MM.1S (cell line): ENCODE measurements at regions not wholly inside any gene's neighbourhood (a gene's known extent, or its start where the extent isn't known, plus 50 kb on each side); places are given as distances from the start of the nearest gene placed in this dataset.

Experiments
- DNase-seq: peaks from one replicate; pipeline ENCODE4 v3.0.0-alpha.2; 2015
- H2AFZ ChIP-seq: fragments of 300-600 bp; sonication (generic); 2 replicates; pipeline ENCODE4 v1.6.0; 2016; ENCODE audit warnings: antibody characterized with exemption, low read length
- H3F3A ChIP-seq: fragments of 300-600 bp; sonication (generic); 2 replicates; pipeline ENCODE4 v1.6.1; 2016; ENCODE audit warnings: mild to moderate bottlenecking, antibody characterized with exemption, low read length, moderate library complexity, mixed read lengths; ENCODE audit not compliant: insufficient read depth
- H3K27ac ChIP-seq: fragments of 300-600 bp; sonication (generic); 2 replicates; pipeline ENCODE4 v1.5.1; 2016; ENCODE audit warnings: mild to moderate bottlenecking, low read length
- H3K27me3 ChIP-seq: fragments of 300-600 bp; sonication (generic); replicated peaks from 2 replicates; pipeline ENCODE4 v1.6.0; 2016; ENCODE audit warnings: low read length; ENCODE audit not compliant: insufficient read depth
- H3K36me3 ChIP-seq: fragments of 300-600 bp; sonication (generic); replicated peaks from 2 replicates; pipeline ENCODE4 v1.6.1; 2016; ENCODE audit warnings: mild to moderate bottlenecking, low read length, mixed read lengths; ENCODE audit not compliant: insufficient read depth
- H3K4me1 ChIP-seq: fragments of 300-600 bp; sonication (generic); 2 replicates; pipeline ENCODE4 v1.6.1; 2016; ENCODE audit warnings: low read length, mixed read lengths
- H3K4me2 ChIP-seq: fragments of 300-600 bp; sonication (generic); 2 replicates; pipeline ENCODE4 v1.6.0; 2016; ENCODE audit warnings: low read depth, low read length
- H3K4me3 ChIP-seq: fragments of 300-600 bp; sonication (generic); 2 replicates; pipeline ENCODE4 v1.5.1; 2016; ENCODE audit warnings: low read length, mixed read lengths
- H3K79me2 ChIP-seq: fragments of 300-600 bp; sonication (generic); 2 replicates; pipeline ENCODE4 v1.6.1; 2016; ENCODE audit warnings: mixed run types, low read length, mixed read lengths
- H3K9ac ChIP-seq: fragments of 300-600 bp; sonication (generic); 2 replicates; pipeline ENCODE4 v1.6.1; 2016; ENCODE audit warnings: low read length, mixed read lengths
- H3K9me2 ChIP-seq: fragments of 300-600 bp; sonication (generic); replicated peaks from 2 replicates; pipeline ENCODE4 v1.6.1; 2016; ENCODE audit warnings: mild to moderate bottlenecking, low read length, mixed read lengths; ENCODE audit not compliant: insufficient read depth
- H3K9me3 ChIP-seq: fragments of 300-600 bp; sonication (generic); replicated peaks from 2 replicates; pipeline ENCODE4 v1.6.1; 2016; ENCODE audit warnings: mild to moderate bottlenecking, low read length, mixed read lengths; ENCODE audit not compliant: insufficient read depth
- H4K20me1 ChIP-seq: fragments of 300-600 bp; sonication (generic); 2 replicates; pipeline ENCODE4 v1.6.1; 2016; ENCODE audit warnings: mild to moderate bottlenecking, low read length, moderate library complexity, mixed read lengths; ENCODE audit not compliant: insufficient read depth
- EZH2 ChIP-seq: fragments of 300-600 bp; sonication (generic); optimal IDR thresholded peaks from 2 replicates; pipeline ENCODE3; 2017; ENCODE audit warnings: low read depth, mild to moderate bottlenecking, antibody characterized with exemption, low read length, mixed read lengths
- EZH2phosphoT487 ChIP-seq: fragments of 300-600 bp; sonication (generic); IDR thresholded peaks from 2 replicates; pipeline ENCODE4 v1.6.1; 2018; ENCODE audit warnings: antibody characterized with exemption, low read length
- TF ChIP-seq, protein P1 (sequence below): fragments of 300-600 bp; sonication (generic); IDR thresholded peaks from 2 replicates; pipeline ENCODE4 v1.5.1; 2016; ENCODE audit warnings: antibody characterized with exemption, low read length, mixed read lengths

DNA sequence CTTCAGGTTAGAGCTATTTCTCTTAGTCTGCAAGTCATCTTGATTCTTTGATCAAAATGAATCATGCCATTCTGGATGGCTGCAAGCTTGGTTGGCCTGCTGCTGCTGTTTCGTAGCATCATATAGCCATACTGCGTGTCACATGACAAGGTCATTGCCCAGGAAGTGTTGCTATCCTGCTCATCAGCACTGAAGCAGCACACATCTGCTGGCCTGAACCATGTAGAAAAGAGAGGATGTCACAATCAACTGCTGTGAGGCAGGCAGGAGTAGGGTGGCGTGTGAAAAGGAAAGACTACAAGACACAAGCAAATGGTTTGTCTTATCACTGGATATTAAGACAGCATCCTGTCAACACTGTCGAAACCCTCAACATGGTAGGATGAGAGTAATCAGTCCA is 376.7 kb upstream of the RORB start:
- H3K27ac ChIP-seq: no peak overlapping the region
- no peak overlapping the region for H3K4me3 ChIP-seq
- no peaks in the 10 kb centered on the region for H3K36me3 ChIP-seq
- H2AFZ ChIP-seq: no peak overlapping the region
- no peaks in the 10 kb centered on the region for H3K9me2 ChIP-seq
- no peaks in the 10 kb centered on the region for H3K4me1 ChIP-seq
- no peak overlapping the region for H3K9ac ChIP-seq
- no peaks in the 10 kb centered on the region for H4K20me1 ChIP-seq
- no peaks in the 10 kb centered on the region for H3K9me3 ChIP-seq
- TF ChIP-seq EZH2 (no peak), EZH2phosphoT487 (no peak)
- TF ChIP-seq, protein P1, sequence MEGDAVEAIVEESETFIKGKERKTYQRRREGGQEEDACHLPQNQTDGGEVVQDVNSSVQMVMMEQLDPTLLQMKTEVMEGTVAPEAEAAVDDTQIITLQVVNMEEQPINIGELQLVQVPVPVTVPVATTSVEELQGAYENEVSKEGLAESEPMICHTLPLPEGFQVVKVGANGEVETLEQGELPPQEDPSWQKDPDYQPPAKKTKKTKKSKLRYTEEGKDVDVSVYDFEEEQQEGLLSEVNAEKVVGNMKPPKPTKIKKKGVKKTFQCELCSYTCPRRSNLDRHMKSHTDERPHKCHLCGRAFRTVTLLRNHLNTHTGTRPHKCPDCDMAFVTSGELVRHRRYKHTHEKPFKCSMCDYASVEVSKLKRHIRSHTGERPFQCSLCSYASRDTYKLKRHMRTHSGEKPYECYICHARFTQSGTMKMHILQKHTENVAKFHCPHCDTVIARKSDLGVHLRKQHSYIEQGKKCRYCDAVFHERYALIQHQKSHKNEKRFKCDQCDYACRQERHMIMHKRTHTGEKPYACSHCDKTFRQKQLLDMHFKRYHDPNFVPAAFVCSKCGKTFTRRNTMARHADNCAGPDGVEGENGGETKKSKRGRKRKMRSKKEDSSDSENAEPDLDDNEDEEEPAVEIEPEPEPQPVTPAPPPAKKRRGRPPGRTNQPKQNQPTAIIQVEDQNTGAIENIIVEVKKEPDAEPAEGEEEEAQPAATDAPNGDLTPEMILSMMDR: no peak
- no peak overlapping the region for H3K4me2 ChIP-seq
- no peaks in the 10 kb centered on the region for H3K79me2 ChIP-seq
- H3F3A ChIP-seq: no peaks in the 10 kb centered on the region
- no peak for DNase-seq
- no peaks in the 10 kb centered on the region for H3K27me3 ChIP-seq

DNA sequence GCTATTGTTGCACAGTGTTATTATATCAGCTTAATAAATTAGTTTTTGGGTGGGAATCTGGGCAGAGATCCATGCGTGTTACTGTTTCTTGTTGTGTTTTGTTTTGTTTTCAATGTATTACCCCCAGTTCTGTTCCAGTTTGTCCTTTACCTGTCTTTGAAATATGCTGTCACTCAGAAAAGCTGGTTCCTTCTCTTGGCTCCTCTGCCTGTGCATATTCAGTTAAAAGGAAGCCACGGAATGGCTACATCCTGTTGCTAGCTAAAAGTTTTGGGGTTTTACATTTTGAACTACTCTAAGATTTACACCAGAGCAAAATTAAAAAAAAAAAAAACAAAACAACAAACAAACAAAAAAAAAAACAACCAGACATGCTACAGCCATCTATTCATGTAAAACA is 374.9 kb upstream of the RORB start:
- TF ChIP-seq, protein P1: no peak
- TF ChIP-seq EZH2: no peak
- TF ChIP-seq EZH2phosphoT487: no peak
- no peak overlapping the region for H3K27ac ChIP-seq
- H3K4me1 ChIP-seq: no peaks in the 10 kb centered on the region
- H3K9me3 ChIP-seq: no peaks in the 10 kb centered on the region
- no peaks in the 10 kb centered on the region for H3K79me2 ChIP-seq
- H3K27me3 ChIP-seq: no peaks in the 10 kb centered on the region
- no peak overlapping the region for H3K4me2 ChIP-seq
- no peaks in the 10 kb centered on the region for H3F3A ChIP-seq
- no peak for DNase-seq
- no peaks in the 10 kb centered on the region for H3K9me2 ChIP-seq
- no peaks in the 10 kb centered on the region for H4K20me1 ChIP-seq
- no peak overlapping the region for H3K9ac ChIP-seq
- H3K36me3 ChIP-seq: no peaks in the 10 kb centered on the region
- H3K4me3 ChIP-seq: no peak overlapping the region
- H2AFZ ChIP-seq: no peak overlapping the region

DNA sequence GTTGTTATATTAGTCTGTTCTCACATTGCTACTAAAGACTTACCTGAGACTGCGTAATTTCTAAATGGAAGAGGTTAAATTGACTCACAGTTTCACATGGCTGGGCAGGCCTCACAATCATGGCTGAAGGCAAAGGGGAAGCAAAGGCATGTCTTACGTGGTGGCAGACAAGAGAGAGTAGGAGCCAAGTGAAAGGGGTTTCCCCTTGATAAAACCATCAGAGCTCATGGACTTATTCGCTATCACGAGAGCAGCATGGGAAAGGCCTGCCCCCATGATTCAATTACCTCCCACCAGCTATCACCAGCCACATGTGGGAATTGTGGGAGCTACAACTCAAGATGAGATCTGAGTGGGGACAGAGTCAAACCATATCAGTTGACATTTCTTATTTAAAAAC is 374.5 kb upstream of the RORB start:
- Histone ChIP-seq H3K4me2 (no peak overlapping the region), H3K9me3 (no peaks in the 10 kb centered on the region), H3K79me2 (no peaks in the 10 kb centered on the region), H3K9ac (no peak overlapping the region), H3K4me3 (no peak overlapping the region), H4K20me1 (no peaks in the 10 kb centered on the region), H3K27ac (no peak overlapping the region), H3K27me3 (no peaks in the 10 kb centered on the region), H3K36me3 (no peaks in the 10 kb centered on the region), H3K4me1 (no peaks in the 10 kb centered on the region), H3F3A (no peaks in the 10 kb centered on the region), H2AFZ (no peak overlapping the region), H3K9me2 (no peaks in the 10 kb centered on the region)
- TF ChIP-seq, protein P1: no peak
- TF ChIP-seq EZH2: no peak
- TF ChIP-seq EZH2phosphoT487: no peak
- DNase-seq: no peak
